Nephron progenitor cell (in vitro differentiated cells): ENCODE measurements at regions not wholly inside any gene's neighbourhood (a gene's known extent, or its start where the extent isn't known, plus 50 kb on each side); places are given as distances from the start of the nearest gene placed in this dataset.

Experiments used
- DNase-seq: peaks from one replicate; pipeline ENCODE4 v3.0.0; 2021
- H3K27ac Mint-ChIP-seq: 2 replicates; pipeline ENCODE4 v1.8.0; 2021; ENCODE audit warnings: mild to moderate bottlenecking, moderate library complexity, mixed read lengths
- H3K27me3 Mint-ChIP-seq: 2 replicates; pipeline ENCODE4 v1.8.0; 2021; ENCODE audit warnings: mild to moderate bottlenecking, low read depth, mixed read lengths; ENCODE audit not compliant: poor library complexity
- H3K36me3 Mint-ChIP-seq: 2 replicates; pipeline ENCODE4 v1.8.0; 2021; ENCODE audit warnings: low read depth, mixed read lengths
- H3K4me1 Mint-ChIP-seq: 2 replicates; pipeline ENCODE4 v1.8.0; 2021; ENCODE audit warnings: mixed read lengths
- H3K4me3 Mint-ChIP-seq: 2 replicates; pipeline ENCODE4 v1.8.0; 2021; ENCODE audit warnings: mild to moderate bottlenecking, moderate library complexity, mixed read lengths
- H3K9me3 Mint-ChIP-seq: 2 replicates; pipeline ENCODE4 v1.8.0; 2021; ENCODE audit warnings: mild to moderate bottlenecking, moderate library complexity, mixed read lengths
- TF ChIP-seq, protein P1 (sequence below): fragments of 200-600 bp; sonication (generic); IDR thresholded peaks from 2 replicates; pipeline ENCODE4 v1.5.0; 2021; ENCODE audit warnings: antibody characterized with exemption

DNA sequence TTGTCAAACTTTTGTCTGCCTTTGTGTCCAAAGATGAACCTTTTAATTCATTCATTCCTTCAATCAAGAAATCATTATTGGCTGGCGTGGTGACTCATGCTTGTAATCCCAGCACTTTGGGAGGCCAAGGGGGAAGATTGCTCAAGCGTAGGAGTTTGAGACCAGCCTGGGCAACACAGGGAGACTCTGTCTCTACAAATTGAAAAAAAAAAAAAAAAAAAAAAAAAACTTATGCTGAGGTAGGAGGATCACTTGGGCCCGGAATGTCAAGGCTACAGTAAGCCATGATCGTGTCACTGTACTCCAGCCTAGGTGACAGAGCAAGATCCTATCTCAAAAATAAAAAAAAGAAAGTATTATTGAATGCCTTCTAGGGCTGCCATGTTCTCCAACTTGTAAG, 51.3 kb upstream of the CXADR start:
- Mint-ChIP-seq H3K27ac (no peak overlapping the region), H3K4me3 (no peak overlapping the region), H3K4me1 (peaks cover 7% of the 10 kb centered on the region), H3K9me3 (no peaks in the 10 kb centered on the region), H3K27me3 (peaks cover 8% of the 10 kb centered on the region), H3K36me3 (no peaks in the 10 kb centered on the region)
- TF ChIP-seq, protein P1, sequence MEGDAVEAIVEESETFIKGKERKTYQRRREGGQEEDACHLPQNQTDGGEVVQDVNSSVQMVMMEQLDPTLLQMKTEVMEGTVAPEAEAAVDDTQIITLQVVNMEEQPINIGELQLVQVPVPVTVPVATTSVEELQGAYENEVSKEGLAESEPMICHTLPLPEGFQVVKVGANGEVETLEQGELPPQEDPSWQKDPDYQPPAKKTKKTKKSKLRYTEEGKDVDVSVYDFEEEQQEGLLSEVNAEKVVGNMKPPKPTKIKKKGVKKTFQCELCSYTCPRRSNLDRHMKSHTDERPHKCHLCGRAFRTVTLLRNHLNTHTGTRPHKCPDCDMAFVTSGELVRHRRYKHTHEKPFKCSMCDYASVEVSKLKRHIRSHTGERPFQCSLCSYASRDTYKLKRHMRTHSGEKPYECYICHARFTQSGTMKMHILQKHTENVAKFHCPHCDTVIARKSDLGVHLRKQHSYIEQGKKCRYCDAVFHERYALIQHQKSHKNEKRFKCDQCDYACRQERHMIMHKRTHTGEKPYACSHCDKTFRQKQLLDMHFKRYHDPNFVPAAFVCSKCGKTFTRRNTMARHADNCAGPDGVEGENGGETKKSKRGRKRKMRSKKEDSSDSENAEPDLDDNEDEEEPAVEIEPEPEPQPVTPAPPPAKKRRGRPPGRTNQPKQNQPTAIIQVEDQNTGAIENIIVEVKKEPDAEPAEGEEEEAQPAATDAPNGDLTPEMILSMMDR: no peak
- DNase-seq: no peak

DNA sequence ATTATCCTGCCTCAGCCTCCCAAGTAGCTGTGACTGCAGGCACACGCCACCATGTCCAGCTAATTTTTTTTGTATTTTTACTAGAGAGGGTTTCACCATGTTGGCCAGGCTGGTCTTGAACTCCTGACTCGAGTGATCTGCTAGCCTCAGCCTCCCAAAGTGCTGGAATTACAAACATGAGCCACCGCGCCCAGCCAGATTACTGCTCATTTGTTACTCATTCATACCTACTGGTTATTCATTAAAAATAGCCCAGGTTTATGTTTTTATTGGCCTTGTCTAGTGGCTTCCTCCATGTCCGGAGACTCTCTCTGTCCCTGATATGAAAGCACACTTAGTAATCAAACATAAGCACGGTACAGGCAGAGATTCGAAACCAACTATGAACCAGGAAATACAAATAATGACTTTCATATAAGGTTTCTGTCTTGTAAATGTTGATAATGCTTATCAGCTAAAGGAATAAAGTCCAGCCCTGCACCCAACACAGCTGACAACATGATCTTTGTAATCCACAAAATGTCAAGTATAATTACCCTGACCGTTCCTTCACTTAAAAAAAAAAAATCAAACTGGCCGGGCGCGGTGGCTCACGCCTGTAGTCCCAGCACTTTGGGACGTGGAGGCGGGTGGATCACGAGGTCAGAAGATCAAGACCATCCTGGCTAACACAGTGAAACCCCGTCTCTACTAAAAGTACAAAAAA, 50.4 kb upstream of the CXADR start:
- Mint-ChIP-seq H3K27me3 (peaks cover 8% of the 10 kb centered on the region), H3K4me3 (no peak overlapping the region), H3K9me3 (no peaks in the 10 kb centered on the region), H3K36me3 (no peaks in the 10 kb centered on the region), H3K4me1 (peaks cover 9% of the 10 kb centered on the region), H3K27ac (no peak overlapping the region)
- no peak for DNase-seq
- TF ChIP-seq, protein P1: no peak
